Osteoblast (primary cell): ENCODE measurements at regions not wholly inside any gene's neighbourhood (a gene's known extent, or its start where the extent isn't known, plus 50 kb on each side); places are given as distances from the start of the nearest gene placed in this dataset.

Source experiments
- DNase-seq: peaks from one replicate; pipeline ENCODE4 v3.0.0; 2011; ENCODE audit warnings: low spot score, mixed read lengths; ENCODE audit not compliant: insufficient read length; ENCODE audit errors: missing footprints
- H2AFZ ChIP-seq: 2 replicates; pipeline ENCODE4 v1.6.0; 2011; ENCODE audit warnings: mild to moderate bottlenecking, low read length
- H3K27ac ChIP-seq: 2 replicates; pipeline ENCODE4 v1.5.1; 2011; ENCODE audit warnings: mild to moderate bottlenecking, low read depth, low read length, moderate library complexity
- H3K27me3 ChIP-seq: 2 replicates; pipeline ENCODE4 v1.6.0; 2012; ENCODE audit warnings: mild to moderate bottlenecking, control low read depth, inconsistent platforms, low read length, moderate library complexity; ENCODE audit not compliant: insufficient read depth
- H3K36me3 ChIP-seq: 2 replicates; pipeline ENCODE4 v1.5.1; 2011; ENCODE audit warnings: mild to moderate bottlenecking, low read length, control low read depth, moderate library complexity; ENCODE audit not compliant: insufficient read depth
- H3K4me1 ChIP-seq: 2 replicates; pipeline ENCODE4 v1.5.1; 2011; ENCODE audit warnings: mild to moderate bottlenecking, low read length, control low read depth, moderate library complexity; ENCODE audit not compliant: insufficient read depth
- H3K4me2 ChIP-seq: 2 replicates; pipeline ENCODE4 v1.6.0; 2011; ENCODE audit warnings: mild to moderate bottlenecking, low read length; ENCODE audit not compliant: insufficient read depth
- H3K4me3 ChIP-seq: fragments of 200-600 bp; sonication (generic); 3 replicates; pipeline ENCODE4 v1.5.1; 2012; ENCODE audit warnings: mild to moderate bottlenecking, low read length, inconsistent platforms; ENCODE audit not compliant: insufficient read depth
- H3K79me2 ChIP-seq: 2 replicates; pipeline ENCODE4 v1.6.0; 2012; ENCODE audit warnings: mild to moderate bottlenecking, low read length, control low read depth, inconsistent platforms; ENCODE audit not compliant: insufficient read depth
- H3K9me3 ChIP-seq: 2 replicates; pipeline ENCODE4 v1.5.1; 2011; ENCODE audit warnings: low read depth, low read length, control low read depth
- H4K20me1 ChIP-seq: 2 replicates; pipeline ENCODE4 v1.6.0; 2012; ENCODE audit warnings: mild to moderate bottlenecking, low read length, control low read depth; ENCODE audit not compliant: insufficient read depth
- TF ChIP-seq, protein P1 (sequence below): IDR thresholded peaks from 2 replicates; pipeline ENCODE4 v1.5.1; 2011; ENCODE audit warnings: mild to moderate bottlenecking, low read depth, low read length, moderate library complexity; ENCODE audit errors: extremely low read depth

DNA sequence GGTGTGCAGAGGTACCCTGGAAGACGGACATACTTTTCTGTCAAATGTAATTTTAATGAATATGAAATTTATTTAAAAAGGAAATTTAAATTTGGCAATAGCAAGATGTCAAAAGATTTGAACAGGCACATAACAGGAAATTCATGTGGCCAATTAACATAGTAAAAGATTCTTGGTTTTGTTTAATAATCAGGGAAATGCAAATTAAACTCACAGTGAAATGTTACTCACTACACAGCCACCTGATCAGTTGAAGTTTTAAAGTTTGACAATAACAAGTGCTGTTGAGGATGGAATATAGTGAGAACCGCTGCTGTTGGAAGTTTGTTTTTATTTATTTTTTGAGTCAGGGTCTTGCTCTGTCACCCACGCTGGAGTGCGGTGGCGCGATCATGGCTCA, 63.9 kb downstream of the TEX35 start:
- H3K4me2 ChIP-seq, result no peak overlapping the region
- no peaks in the 10 kb centered on the region for H3K79me2 ChIP-seq
- H4K20me1 ChIP-seq, result no peaks in the 10 kb centered on the region
- H3K27ac ChIP-seq, result no peak overlapping the region
- H3K27me3 ChIP-seq, result no peaks in the 10 kb centered on the region
- DNase-seq, result no peak
- TF ChIP-seq, protein P1, sequence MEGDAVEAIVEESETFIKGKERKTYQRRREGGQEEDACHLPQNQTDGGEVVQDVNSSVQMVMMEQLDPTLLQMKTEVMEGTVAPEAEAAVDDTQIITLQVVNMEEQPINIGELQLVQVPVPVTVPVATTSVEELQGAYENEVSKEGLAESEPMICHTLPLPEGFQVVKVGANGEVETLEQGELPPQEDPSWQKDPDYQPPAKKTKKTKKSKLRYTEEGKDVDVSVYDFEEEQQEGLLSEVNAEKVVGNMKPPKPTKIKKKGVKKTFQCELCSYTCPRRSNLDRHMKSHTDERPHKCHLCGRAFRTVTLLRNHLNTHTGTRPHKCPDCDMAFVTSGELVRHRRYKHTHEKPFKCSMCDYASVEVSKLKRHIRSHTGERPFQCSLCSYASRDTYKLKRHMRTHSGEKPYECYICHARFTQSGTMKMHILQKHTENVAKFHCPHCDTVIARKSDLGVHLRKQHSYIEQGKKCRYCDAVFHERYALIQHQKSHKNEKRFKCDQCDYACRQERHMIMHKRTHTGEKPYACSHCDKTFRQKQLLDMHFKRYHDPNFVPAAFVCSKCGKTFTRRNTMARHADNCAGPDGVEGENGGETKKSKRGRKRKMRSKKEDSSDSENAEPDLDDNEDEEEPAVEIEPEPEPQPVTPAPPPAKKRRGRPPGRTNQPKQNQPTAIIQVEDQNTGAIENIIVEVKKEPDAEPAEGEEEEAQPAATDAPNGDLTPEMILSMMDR, result no peak
- no peak overlapping the region for H2AFZ ChIP-seq
- H3K9me3 ChIP-seq, result no peaks in the 10 kb centered on the region
- peaks cover 5% of the 10 kb centered on the region for H3K4me1 ChIP-seq
- H3K4me3 ChIP-seq, result no peak overlapping the region
- H3K36me3 ChIP-seq, result no peaks in the 10 kb centered on the region

DNA sequence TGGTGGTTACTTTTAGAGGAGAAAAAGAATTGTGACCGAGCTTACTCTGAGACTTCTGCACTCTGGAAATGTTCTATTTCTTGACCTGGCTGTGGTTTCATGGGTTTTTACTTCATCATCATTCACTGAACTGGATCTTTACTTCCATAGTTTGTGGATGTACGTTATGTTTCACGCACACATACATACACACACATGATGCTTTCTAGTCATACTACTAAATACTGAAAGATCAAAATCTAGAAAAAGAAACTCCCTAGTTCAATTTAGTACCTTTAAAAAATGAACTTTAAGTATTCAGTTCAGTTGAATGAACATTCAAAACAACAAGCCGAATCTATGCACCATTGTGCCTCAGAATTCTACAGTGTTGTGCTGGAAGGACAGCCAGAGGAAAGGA, 65.0 kb downstream of the TEX35 start:
- no peak overlapping the region for H3K4me2 ChIP-seq
- H3K27me3 ChIP-seq, result no peaks in the 10 kb centered on the region
- TF ChIP-seq, protein P1, result no peak
- H3K4me3 ChIP-seq, result no peak overlapping the region
- no peaks in the 10 kb centered on the region for H4K20me1 ChIP-seq
- H3K27ac ChIP-seq, result no peak overlapping the region
- H3K4me1 ChIP-seq, result peaks cover 5% of the 10 kb centered on the region
- DNase-seq, result peak; percentile 59
- H3K79me2 ChIP-seq, result no peaks in the 10 kb centered on the region
- no peak overlapping the region for H2AFZ ChIP-seq
- no peaks in the 10 kb centered on the region for H3K36me3 ChIP-seq
- H3K9me3 ChIP-seq, result no peaks in the 10 kb centered on the region

DNA sequence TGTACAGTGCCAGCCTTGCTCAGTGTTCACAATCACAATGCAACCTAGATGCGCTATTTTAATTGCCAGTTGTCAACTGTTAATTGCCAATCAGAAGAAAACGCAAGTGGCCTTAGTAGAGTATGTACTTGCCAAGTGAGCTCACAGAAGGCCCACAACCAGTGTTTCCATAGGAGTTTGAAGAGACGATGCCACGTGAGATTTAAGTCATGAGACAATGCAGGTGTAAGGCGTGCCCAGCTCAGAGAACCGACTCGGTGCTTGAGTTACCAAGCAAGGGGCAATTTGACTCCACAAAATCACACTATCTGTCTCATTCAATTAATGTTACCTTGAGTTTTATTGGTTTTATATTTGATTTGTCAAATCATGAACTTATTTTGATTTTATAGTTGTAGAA, 65.6 kb downstream of the TEX35 start:
- Histone ChIP-seq H3K27ac (no peak overlapping the region), H3K79me2 (no peaks in the 10 kb centered on the region), H3K4me1 (peaks cover 5% of the 10 kb centered on the region), H3K36me3 (no peaks in the 10 kb centered on the region), H2AFZ (no peak overlapping the region), H3K27me3 (no peaks in the 10 kb centered on the region), H3K4me3 (no peak overlapping the region), H3K9me3 (no peaks in the 10 kb centered on the region), H3K4me2 (no peak overlapping the region), H4K20me1 (no peaks in the 10 kb centered on the region)
- no peak for DNase-seq
- TF ChIP-seq, protein P1, result no peak

DNA sequence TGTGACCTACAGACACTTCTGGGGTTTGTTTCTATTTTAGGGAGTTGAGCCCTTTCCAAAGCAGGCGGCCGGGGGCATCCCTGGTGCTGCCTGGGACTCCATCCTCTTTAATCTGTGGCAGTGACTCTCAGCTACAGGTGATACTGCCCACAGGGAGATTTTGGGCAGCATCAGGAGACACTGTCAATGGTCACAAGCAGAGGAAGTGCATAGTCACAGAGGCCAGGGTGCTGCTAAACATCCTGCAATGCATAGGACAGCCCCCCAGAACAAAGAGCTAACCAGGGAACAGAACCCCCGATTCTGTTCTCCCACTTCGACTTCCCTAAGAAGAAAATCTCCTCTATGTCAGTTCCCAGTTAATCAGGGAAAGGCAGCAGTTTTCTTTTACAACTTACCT, 66.2 kb downstream of the TEX35 start:
- peaks cover 5% of the 10 kb centered on the region for H3K4me1 ChIP-seq

More for the DNA sequence above, 66.2 kb downstream of the TEX35 start:
- H3K27me3 ChIP-seq, result no peaks in the 10 kb centered on the region
- no peaks in the 10 kb centered on the region for H4K20me1 ChIP-seq
- H2AFZ ChIP-seq, result no peak overlapping the region
- no peak overlapping the region for H3K27ac ChIP-seq
- no peak overlapping the region for H3K4me3 ChIP-seq
- no peaks in the 10 kb centered on the region for H3K9me3 ChIP-seq
- no peaks in the 10 kb centered on the region for H3K36me3 ChIP-seq
- no peak overlapping the region for H3K4me2 ChIP-seq
- DNase-seq, result no peak
- no peaks in the 10 kb centered on the region for H3K79me2 ChIP-seq
- TF ChIP-seq, protein P1, result no peak
